ENCODE measurements at regions not wholly inside any gene's neighbourhood (a gene's known extent, or its start where the extent isn't known, plus 50 kb on each side); places are given as distances from the start of the nearest gene placed in this dataset.

DNA sequence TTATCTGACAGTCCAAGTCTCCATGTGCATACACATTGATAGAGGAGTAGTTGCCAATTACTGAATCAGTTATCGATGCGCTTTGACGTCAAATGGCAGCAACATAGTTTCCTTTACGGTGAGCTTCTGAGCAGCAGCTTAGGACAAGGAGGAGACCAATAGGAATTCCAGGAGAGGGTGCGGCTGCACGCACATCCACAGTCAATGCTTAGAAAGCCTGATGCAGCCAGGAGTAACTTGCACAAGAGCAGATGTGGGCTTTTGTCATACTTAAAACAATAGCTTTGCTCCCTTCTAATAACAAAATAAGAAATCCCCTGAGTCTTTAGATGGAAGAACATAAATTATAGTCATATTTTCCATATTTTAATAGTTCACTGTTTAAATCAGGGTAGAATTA lies 442.1 kb downstream of the BCKDHB start:
- intact Hi-C loops (cut with DNase I), result no loop called here
- H3K36me3 ChIP-seq, result no peaks in the 10 kb centered on the region
- no peak for DNase-seq (ENCODE audit: low spot score in 2 of 2)
- H3K4me3 ChIP-seq, result no peak overlapping the region
- peaks cover 0 to 8% of the 10 kb centered on the region in 2 donors for H3K4me1 ChIP-seq
- TF ChIP-seq, protein P1, sequence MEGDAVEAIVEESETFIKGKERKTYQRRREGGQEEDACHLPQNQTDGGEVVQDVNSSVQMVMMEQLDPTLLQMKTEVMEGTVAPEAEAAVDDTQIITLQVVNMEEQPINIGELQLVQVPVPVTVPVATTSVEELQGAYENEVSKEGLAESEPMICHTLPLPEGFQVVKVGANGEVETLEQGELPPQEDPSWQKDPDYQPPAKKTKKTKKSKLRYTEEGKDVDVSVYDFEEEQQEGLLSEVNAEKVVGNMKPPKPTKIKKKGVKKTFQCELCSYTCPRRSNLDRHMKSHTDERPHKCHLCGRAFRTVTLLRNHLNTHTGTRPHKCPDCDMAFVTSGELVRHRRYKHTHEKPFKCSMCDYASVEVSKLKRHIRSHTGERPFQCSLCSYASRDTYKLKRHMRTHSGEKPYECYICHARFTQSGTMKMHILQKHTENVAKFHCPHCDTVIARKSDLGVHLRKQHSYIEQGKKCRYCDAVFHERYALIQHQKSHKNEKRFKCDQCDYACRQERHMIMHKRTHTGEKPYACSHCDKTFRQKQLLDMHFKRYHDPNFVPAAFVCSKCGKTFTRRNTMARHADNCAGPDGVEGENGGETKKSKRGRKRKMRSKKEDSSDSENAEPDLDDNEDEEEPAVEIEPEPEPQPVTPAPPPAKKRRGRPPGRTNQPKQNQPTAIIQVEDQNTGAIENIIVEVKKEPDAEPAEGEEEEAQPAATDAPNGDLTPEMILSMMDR (IDR thresholded peaks at IDR 0.05), result no peak
- no peaks in the 10 kb centered on the region for H3K27me3 ChIP-seq
- H3K9me3 ChIP-seq, result no peaks in the 10 kb centered on the region
- H3K27ac ChIP-seq, result peak overlapping the region in 1 of 2 donors; percentile 38

DNA sequence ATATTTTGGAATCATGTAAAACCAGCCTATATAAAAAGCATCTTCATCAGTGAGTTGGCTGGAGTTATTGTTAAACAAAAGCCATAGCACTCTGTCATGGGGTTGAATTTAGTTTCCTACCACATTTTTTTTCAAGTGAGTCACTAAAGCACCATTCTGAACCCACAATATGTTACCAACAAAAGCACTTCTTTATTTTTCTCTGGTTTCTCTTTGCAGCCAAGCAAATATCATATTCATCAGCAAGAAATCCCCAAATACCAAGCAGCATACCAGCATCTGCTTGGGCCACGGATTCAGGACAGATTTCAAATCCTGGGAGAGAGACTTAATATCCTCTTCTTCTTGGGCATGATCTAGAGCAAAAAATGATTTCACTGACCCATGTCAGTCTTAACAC lies 441.4 kb downstream of the BCKDHB start:
- no peak for DNase-seq (ENCODE audit: low spot score in 2 of 2)
- no peaks in the 10 kb centered on the region for H3K27me3 ChIP-seq
- H3K9me3 ChIP-seq, result no peaks in the 10 kb centered on the region
- intact Hi-C loops (cut with DNase I), result no loop called here
- no peak overlapping the region for H3K4me3 ChIP-seq
- H3K27ac ChIP-seq, result peak overlapping the region; percentile 29 to 38
- H3K4me1 ChIP-seq, result peaks cover 0 to 4% of the 10 kb centered on the region in 2 donors
- no peaks in the 10 kb centered on the region for H3K36me3 ChIP-seq
- TF ChIP-seq, protein P1 (IDR thresholded peaks at IDR 0.05), result no peak

DNA sequence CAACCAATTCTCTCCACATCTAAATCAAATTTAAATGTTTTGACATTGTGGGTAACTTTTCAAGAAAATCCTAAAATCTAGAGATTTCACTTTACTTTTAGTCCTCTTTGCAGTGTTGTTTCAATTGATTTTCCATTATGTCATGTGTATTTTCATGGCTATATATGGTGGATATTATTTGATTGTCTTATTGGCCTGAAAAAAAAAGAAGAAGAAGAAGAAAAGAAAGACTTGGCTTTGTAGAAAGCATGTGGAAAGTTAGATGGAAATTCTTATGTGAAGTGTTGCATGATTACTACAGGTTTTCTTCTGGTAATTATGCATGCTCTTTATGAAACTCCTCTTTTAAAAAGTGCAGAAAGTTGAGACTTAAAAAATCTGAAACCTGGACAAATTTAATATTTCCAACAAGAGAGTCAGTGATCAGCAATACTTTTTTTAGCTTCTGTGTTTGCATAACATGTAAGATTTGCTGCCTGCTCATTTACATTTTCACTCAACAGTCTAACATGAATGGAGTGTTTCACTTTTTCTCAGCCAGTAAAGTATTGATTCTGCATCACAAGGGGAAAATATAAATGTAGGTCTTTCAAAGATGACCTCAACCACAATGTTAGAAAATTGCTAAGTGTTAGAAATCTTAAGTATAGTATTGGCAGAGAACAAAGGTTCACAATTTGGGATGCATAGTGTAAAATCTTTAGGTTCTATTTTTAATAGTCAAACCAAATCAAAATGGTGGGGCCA lies 438.7 kb downstream of the BCKDHB start:
- TF ChIP-seq, protein P1 (IDR thresholded peaks at IDR 0.05), result no peak
- no peak overlapping the region for H3K27ac ChIP-seq
- H3K36me3 ChIP-seq, result no peaks in the 10 kb centered on the region
- peaks cover 0 to 4% of the 10 kb centered on the region in 2 donors for H3K4me1 ChIP-seq
- no peaks in the 10 kb centered on the region for H3K9me3 ChIP-seq
- intact Hi-C loops (cut with DNase I), result no loop called here
- no peak overlapping the region for H3K4me3 ChIP-seq
- H3K27me3 ChIP-seq, result no peaks in the 10 kb centered on the region
- no peak for DNase-seq (ENCODE audit: low spot score in 2 of 2)

DNA sequence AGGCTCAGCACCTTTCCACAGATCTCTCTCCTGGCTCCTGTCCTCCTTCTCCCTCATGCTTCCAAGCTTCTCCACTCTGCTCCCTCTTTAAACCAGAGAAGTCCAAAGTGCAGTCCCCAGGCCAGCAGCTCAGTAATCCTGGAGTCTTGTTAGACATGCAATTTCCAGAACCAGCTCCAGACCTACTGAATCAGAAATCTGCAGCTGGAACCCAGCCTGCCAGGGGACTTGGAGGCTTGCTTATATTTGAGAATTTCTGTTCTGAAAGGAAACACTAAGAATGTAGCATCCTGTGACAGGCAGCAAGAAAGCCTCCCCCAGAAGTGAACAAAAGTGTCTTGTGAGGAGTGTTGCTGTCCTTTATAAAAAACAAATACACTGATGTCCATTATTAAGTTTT lies 438.1 kb downstream of the BCKDHB start:
- intact Hi-C loops (cut with DNase I), result no loop called here
- Histone ChIP-seq H3K36me3 (no peaks in the 10 kb centered on the region), H3K27me3 (no peaks in the 10 kb centered on the region), H3K4me3 (no peak overlapping the region), H3K9me3 (no peaks in the 10 kb centered on the region), H3K4me1 (peaks cover 0 to 4% of the 10 kb centered on the region in 2 donors), H3K27ac (no peak overlapping the region)
- DNase-seq (ENCODE audit: low spot score in 2 of 2), result no peak
- TF ChIP-seq, protein P1 (IDR thresholded peaks at IDR 0.05), result no peak

DNA sequence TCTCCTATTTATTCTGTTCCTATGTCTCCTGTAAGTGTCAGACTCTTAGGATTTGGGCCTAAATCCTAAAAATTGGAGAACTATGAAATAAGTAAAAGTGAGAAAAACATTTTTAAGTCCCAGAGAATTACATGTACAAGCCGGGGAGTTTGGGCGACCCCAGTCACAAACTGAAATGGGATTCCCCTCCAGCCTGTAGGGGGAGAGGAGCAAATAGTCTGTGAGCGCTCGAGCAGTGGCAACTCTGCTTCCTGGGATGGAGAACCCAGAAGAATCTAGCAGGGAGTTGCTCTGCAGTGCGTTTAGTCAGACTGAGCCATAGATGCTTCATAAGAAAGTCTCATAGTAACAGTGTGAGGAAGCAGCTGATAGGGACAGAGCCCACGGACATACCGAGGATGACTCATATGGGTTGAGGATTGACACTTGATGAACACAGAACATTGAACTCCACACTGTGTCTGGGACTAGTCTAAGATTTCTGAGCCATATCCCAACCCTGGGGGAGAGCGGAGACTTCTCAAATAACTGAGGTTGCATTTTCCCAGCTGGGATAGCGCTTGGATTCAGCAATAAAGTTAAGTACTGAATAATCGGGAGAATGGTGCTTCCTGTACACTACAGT lies 437.2 kb downstream of the BCKDHB start:
- TF ChIP-seq, protein P1 (IDR thresholded peaks at IDR 0.05), result no peak
- no peaks in the 10 kb centered on the region for H3K36me3 ChIP-seq
- no peaks in the 10 kb centered on the region for H3K9me3 ChIP-seq
- peaks cover 0 to 4% of the 10 kb centered on the region in 2 donors for H3K4me1 ChIP-seq
- no peak overlapping the region for H3K27ac ChIP-seq
- H3K27me3 ChIP-seq, result no peaks in the 10 kb centered on the region
- no peak for DNase-seq (ENCODE audit: low spot score in 2 of 2)
- intact Hi-C loops (cut with DNase I), result no loop called here
- H3K4me3 ChIP-seq, result no peak overlapping the region
